ENCODE measurements at regions not wholly inside any gene's neighbourhood (a gene's known extent, or its start where the extent isn't known, plus 50 kb on each side); places are given as distances from the start of the nearest gene placed in this dataset.

GRCh38 chr1:199660071-199660470 is 367.4 kb upstream of the NR5A2 start:
- no peak for DNase-seq

- no peak for DNase-seq
These were observed 362.1 kb upstream of the NR5A2 start for GRCh38 chr1:199665371-199665770.

DNA sequence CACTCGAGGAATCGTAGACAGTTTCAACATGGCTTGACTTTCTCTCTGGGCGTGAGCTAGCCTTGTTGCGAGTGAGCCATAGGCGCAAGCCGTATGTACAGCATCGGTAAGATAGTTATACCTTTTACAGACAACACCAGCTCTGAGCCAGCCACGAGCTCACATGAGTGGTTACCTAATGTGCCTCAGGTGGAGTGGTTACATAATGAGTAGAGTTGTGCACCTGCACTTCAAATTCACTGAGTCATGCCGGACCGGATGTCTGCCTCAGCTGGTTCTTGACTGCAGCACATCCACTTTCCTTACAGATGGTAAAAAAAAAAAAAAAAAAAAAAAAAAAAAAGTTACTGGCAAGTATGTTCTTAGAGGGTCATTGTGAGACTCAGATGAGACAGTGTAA is 360.4 kb upstream of the NR5A2 start:
- no peak for DNase-seq

GRCh38 chr1:199669916-199670315 is 357.6 kb upstream of the NR5A2 start:
- no peak for DNase-seq

DNA sequence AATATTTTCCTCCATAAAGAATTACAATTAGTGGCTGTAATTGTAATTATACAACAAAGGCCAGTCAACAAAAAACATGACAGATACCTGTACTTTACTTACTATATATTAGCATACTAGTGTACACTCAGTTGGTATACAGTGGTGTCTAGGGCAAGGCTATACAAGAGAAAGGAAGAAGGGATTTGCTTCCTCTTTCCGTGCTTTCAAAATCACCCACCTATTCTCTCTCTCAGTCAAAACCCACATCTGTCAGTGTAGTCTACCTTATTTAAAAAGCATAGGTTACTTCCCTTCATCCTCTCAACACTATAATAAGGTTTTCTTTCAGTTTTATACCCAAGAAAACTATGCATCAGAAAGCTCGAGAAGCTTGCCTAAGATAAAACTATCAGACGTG is 355.8 kb upstream of the NR5A2 start:
- no peak for DNase-seq

DNA sequence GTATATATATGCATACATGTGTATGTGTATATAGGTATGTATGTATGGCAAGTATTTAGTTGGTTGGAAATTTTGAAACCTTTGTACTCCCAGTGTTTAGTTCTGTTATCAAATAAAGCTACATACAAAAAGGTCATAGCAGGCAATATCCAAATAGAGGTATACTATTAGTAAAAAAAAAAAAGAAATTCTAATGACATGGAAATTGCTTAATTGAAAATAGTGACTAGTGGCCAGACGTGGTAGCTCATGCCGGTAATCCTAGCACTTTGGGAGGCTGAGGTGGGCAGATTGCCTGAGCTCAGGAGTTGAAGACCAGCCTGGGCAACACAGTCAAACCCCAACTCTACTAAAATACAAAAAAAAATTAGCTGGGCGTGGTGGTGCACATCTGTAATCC is 351.6 kb upstream of the NR5A2 start:
- no peak for DNase-seq

- DNase-seq = no peak
These were observed 348.7 kb upstream of the NR5A2 start for GRCh38 chr1:199678771-199679170.

DNA sequence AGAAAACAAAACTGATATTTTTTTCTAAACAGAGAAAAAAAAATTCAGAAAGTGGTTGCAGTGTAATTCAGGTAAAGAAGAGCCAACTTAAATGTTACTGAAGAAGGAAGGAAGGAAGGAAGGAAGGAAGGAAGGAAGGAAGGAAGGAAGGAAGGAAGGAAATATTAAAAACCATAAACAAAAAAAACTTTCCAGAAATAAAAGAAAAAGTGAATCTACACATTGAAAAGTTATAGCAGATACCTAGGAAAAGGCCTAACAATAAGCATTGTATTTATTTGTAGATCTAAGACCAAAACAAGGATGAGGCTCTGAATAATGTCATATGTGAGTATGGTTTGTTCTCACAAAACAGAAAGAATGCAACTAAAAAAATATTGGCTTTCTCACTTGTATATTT is 345.4 kb upstream of the NR5A2 start:
- DNase-seq = no peak

- peak; percentile 77 for DNase-seq
These were observed 342.7 kb upstream of the NR5A2 start for GRCh38 chr1:199684686-199685273.

DNA sequence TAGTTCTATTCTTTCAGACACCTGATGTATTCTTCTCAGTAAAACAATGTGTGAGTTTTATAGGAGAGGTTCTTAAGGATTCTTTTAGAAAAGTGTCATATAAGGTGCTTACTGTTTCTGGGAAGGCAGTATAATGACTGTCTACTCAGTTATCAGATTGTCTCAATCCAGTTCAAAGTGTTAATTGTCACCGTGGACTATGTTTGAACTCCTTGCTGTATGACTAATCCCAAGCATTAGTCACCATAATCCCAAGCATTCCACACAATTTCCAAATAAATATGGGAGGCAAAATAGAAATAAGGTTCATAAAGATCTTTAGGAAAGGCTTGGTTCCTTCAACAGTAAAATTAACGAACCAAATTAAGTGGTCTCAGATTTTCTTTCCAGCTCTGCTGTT is 342.1 kb upstream of the NR5A2 start:
- peak; percentile 71 for DNase-seq

GRCh38 chr1:199687321-199687720 is 340.2 kb upstream of the NR5A2 start:
- peak; percentile 65 for DNase-seq

GRCh38 chr1:199688133-199688676 is 339.3 kb upstream of the NR5A2 start:
- DNase-seq = no peak

DNA sequence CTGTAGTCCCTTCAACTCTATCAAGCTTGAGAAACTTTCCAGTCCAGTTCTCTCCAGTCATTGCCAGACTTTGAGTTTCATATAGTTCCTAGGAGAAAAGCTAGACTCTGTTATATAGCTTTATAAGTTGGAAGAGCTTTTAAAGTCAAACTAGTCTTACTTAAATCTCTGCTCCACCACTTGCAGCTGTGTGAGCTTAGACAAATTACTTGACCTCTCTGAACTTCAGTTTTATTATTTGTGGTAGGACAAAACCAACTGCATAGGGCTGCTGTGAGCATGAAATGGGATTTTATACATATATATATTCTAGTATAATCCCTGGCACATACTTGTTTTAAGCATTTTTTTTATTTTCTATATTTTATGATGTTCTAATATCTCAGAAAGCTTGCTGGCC is 338.7 kb upstream of the NR5A2 start:
- DNase-seq = no peak

- no peak for DNase-seq
These were observed 337.0 kb upstream of the NR5A2 start for GRCh38 chr1:199690496-199690895.

GRCh38 chr1:199691540-199691939 is 336.0 kb upstream of the NR5A2 start:
- DNase-seq = peak; percentile 92

DNA sequence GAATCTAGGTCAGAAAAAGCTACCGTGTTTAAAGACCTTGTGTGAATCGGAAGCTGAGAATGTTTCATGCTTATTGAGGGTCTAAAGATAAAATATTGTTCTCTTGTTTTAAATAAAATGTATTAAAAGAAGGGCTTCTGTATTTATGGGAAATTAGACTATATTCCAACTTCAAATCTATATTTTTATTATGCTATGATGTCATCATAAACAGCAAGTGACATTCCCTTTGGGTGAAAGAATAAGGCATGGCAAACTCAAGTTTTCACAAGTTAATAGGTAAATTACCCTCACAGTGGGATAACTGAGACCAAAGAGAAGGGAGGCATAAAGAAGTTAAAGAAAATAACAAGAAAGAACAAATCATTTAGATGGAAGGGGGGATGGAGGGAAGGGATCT is 333.8 kb upstream of the NR5A2 start:
- DNase-seq = no peak

DNA sequence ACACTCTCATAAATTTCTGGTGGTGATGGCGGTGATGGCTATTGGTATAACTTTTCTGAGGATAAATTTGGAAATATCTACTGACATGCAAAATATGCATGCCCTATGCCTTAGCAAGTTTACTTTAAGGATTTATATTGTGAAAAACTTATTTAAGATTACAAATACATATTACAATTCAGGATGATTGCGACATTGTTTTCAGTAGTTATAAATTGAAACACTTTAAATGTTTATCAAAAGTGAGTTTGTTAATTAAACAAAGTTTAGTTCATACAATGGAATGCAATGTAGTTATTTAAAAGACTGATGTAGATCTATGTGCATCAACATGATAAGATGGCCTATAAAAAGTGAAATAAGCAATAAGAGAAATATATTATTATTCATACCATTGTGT is 331.3 kb upstream of the NR5A2 start:
- no peak for DNase-seq

GRCh38 chr1:199698222-199698621 is 329.3 kb upstream of the NR5A2 start:
- DNase-seq = no peak

DNA sequence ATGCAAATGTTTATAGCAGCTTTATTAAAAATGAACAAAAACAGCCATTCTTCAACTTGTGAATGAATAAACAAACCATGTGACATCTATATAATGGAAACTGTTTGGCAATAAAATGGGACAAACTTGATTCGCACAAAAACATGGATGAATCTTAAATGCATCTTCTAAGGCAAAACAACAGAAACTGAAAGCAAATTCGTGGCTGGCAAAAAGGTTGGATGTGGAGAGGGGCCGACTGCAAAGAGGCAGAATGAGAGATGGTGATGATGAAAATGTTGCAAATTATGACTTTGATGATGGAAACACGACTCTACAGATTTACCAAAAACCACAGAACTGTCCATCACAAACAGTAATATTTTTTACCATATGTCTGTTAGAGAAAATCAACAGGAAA is 327.0 kb upstream of the NR5A2 start:
- no peak for DNase-seq

- peak; percentile 36 for DNase-seq
These were observed 325.8 kb upstream of the NR5A2 start for GRCh38 chr1:199701726-199702125.

GRCh38 chr1:199704231-199704630 is 323.3 kb upstream of the NR5A2 start:
- DNase-seq = no peak

GRCh38 chr1:199705825-199706224 is 321.7 kb upstream of the NR5A2 start:
- DNase-seq = no peak

DNA sequence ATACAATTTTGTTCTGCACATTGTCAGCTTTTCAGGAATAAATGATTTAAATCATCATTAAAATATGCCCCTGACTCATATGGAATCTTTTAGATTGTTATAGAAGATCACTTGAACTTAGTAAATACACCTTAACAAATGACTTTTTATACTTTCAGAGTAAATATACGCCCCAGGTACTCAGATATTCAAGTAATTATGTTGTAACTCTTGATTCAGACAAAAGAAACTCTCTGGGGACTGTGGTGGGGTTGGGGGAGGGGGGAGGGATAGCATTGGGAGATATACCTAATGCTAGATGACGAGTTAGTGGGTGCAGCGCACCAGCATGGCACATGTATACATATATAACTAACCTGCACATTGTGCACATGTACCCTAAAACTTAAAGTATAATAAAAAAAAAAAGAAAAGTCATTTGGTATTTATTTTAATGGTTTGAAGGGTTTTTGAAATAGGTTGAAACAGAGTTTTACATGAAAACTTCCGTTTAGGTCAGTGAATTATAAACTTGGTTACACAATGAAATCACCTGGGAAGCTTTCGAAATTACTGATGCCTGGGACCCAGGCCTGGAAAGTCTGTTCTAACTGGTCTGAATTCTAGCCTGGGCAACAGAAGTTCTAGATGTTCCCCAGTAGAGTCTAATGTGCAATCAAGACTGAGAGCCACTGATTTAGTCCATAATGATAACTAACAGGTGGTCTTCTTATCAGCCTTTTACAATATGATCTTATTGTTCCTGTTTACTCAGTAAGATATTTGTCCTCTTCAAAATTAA is 320.5 kb upstream of the NR5A2 start:
- DNase-seq = no peak

- DNase-seq = no peak
These were observed 316.5 kb upstream of the NR5A2 start for GRCh38 chr1:199710974-199711373.

All from fibroblast of skin of abdomen (primary cell).